LNCaP clone FGC (cell line): ENCODE measurements at regions not wholly inside any gene's neighbourhood (a gene's known extent, or its start where the extent isn't known, plus 50 kb on each side); places are given as distances from the start of the nearest gene placed in this dataset.

Experiments
- DNase-seq: peaks from one replicate; pipeline ENCODE4 v3.0.0-alpha.2; 2011; ENCODE audit warnings: low read depth
- H3K4me3 ChIP-seq: 2 replicates; pipeline ENCODE4 v1.5.1; 2011; ENCODE audit warnings: mild to moderate bottlenecking, low read depth, low read length, control low read depth
- TF ChIP-seq, protein P1 (sequence below): IDR thresholded peaks from 2 replicates; pipeline ENCODE4 v1.5.1; 2012; ENCODE audit warnings: mild to moderate bottlenecking; ENCODE audit not compliant: control insufficient read depth, insufficient read depth; ENCODE audit errors: extremely low read depth

GRCh38 chr2:224241001-224241400 is 160.9 kb downstream of the FAM124B start:
- DNase-seq: no peak
- H3K4me3 ChIP-seq: no peak overlapping the region
- TF ChIP-seq, protein P1, sequence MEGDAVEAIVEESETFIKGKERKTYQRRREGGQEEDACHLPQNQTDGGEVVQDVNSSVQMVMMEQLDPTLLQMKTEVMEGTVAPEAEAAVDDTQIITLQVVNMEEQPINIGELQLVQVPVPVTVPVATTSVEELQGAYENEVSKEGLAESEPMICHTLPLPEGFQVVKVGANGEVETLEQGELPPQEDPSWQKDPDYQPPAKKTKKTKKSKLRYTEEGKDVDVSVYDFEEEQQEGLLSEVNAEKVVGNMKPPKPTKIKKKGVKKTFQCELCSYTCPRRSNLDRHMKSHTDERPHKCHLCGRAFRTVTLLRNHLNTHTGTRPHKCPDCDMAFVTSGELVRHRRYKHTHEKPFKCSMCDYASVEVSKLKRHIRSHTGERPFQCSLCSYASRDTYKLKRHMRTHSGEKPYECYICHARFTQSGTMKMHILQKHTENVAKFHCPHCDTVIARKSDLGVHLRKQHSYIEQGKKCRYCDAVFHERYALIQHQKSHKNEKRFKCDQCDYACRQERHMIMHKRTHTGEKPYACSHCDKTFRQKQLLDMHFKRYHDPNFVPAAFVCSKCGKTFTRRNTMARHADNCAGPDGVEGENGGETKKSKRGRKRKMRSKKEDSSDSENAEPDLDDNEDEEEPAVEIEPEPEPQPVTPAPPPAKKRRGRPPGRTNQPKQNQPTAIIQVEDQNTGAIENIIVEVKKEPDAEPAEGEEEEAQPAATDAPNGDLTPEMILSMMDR: no peak

- no peak overlapping the region for H3K4me3 ChIP-seq
- TF ChIP-seq, protein P1: no peak
- no peak for DNase-seq
Measured at GRCh38 chr2:224223851-224224555, 177.9 kb downstream of the FAM124B start.

GRCh38 chr2:224222974-224223373 is 178.9 kb downstream of the FAM124B start:
- TF ChIP-seq, protein P1: no peak
- no peak overlapping the region for H3K4me3 ChIP-seq
- no peak for DNase-seq

DNA sequence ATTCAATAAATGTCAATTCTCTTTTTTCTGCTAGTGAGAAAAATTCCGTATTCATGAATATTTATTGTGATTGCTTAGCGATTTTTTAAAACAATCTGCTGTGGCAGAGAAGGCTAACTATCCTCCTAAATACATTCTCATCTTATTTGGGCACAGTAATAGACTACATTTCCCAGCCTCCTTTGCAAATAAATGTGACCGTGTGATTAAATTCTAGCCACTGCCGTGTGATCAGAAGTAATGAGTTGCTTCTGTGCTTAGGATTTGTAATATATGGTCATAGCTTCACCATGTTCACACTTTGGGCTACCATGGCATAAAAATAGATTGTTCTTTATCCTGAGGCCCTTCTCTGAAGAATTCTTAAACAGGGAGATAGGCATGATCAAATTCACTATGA is 179.6 kb downstream of the FAM124B start:
- TF ChIP-seq, protein P1: no peak
- no peak for DNase-seq
- H3K4me3 ChIP-seq: no peak overlapping the region

DNA sequence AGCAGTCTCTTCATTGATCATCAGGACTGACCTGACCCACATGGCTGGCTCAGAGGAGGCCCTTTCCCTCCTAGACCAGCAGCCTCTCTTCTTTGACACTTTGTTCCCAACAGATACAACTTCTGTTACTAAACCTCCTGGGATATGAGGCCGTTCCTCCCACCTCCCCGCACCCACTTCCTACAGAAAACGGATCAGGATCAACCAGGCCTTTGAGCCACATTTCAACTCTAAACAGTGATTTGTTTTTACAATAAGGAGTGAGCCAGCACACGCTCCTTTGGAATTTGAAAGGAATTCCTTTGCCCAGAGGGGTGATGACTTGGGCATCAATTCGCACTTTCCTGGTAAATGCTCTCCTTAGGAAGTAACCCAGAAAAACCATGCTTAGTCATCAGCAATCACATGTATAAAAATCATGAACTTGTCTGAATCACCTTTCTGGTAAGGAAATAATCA is 180.4 kb downstream of the FAM124B start:
- TF ChIP-seq, protein P1: no peak
- no peak overlapping the region for H3K4me3 ChIP-seq
- no peak for DNase-seq

DNA sequence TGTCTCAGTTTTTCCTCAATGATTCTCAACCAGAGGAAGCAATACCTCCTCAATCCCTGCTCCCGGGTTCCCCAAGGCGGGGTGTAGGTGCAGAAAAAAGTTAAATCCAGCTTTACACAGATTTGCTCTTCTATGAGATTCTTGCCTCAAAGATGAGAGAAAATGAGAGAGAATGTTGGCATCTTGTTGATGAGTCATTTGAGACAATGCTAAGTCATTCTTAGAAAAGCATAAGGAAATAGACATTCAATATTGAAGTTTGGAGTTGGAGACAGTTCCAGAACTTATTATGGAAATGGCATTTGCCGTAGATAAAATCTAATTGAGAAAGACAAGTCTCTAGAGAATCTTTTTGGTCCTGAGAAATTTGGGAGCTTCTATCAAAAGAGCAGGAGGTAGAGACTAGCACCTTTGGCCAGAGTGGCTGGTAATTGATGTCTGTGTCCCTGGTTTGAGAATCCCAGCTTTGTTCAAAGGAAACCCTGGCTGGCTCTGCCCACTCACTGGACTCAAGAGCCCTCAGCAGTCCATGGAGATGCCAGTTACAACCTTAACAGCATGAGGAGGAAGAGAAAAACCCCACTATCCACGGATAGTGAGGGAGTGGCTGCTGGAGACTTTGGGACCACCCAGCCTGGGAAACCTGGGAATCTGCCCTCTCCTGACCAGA is 181.2 kb downstream of the FAM124B start:
- TF ChIP-seq, protein P1: no peak
- H3K4me3 ChIP-seq: no peak overlapping the region
- DNase-seq: no peak
